Stimulated activated CD4-positive, alpha-beta T cell treated with anti-CD3 and anti-CD28 coated beads, Interleukin-15, amount 100 ng/mL, for 24 hours (primary cell): ENCODE measurements at regions not wholly inside any gene's neighbourhood (a gene's known extent, or its start where the extent isn't known, plus 50 kb on each side); places are given as distances from the start of the nearest gene placed in this dataset.

Experiments used
- DNase-seq: peaks from one replicate; pipeline ENCODE4 v3.0.0-alpha.2; 2020

- DNase-seq: no peak
Measured at GRCh38 chr2:4391013-4391412, 687.6 kb downstream of the DCDC2C start.

- no peak for DNase-seq
Measured at GRCh38 chr2:4404363-4404762, 701.0 kb downstream of the DCDC2C start.

GRCh38 chr2:4408321-4408720 lies 704.9 kb downstream of the DCDC2C start:
- no peak for DNase-seq

GRCh38 chr2:4412637-4413187 lies 709.3 kb downstream of the DCDC2C start:
- DNase-seq: no peak

- DNase-seq: no peak
Measured at GRCh38 chr2:4415171-4415570, 711.8 kb downstream of the DCDC2C start.

GRCh38 chr2:4415810-4416413 lies 712.5 kb downstream of the DCDC2C start:
- no peak for DNase-seq

- DNase-seq: no peak
Measured at GRCh38 chr2:4416431-4416830, 713.1 kb downstream of the DCDC2C start.

GRCh38 chr2:4417771-4418170 lies 714.4 kb downstream of the DCDC2C start:
- no peak for DNase-seq

GRCh38 chr2:4420032-4420431 lies 716.7 kb downstream of the DCDC2C start:
- no peak for DNase-seq

GRCh38 chr2:4424153-4424552 lies 720.8 kb downstream of the DCDC2C start:
- DNase-seq: no peak

GRCh38 chr2:4427083-4427482 lies 723.7 kb downstream of the DCDC2C start:
- no peak for DNase-seq

- no peak for DNase-seq
Measured at GRCh38 chr2:4445821-4446220, 742.4 kb downstream of the DCDC2C start.

GRCh38 chr2:4454907-4455306 lies 751.5 kb downstream of the DCDC2C start:
- DNase-seq: no peak

GRCh38 chr2:4455486-4456155 lies 752.2 kb downstream of the DCDC2C start:
- no peak for DNase-seq

- DNase-seq: no peak
Measured at GRCh38 chr2:4464634-4465266, 761.4 kb downstream of the DCDC2C start.

- no peak for DNase-seq
Measured at GRCh38 chr2:4465671-4466070, 762.3 kb downstream of the DCDC2C start.

GRCh38 chr2:4475618-4476017 lies 772.2 kb downstream of the DCDC2C start:
- no peak for DNase-seq

GRCh38 chr2:4483050-4483449 lies 779.7 kb downstream of the DCDC2C start:
- DNase-seq: no peak

- no peak for DNase-seq
Measured at GRCh38 chr2:4486971-4487370, 783.6 kb downstream of the DCDC2C start.

- DNase-seq: no peak
Measured at GRCh38 chr2:4499316-4500030, 796.1 kb downstream of the DCDC2C start.

GRCh38 chr2:4501525-4501924 lies 798.1 kb downstream of the DCDC2C start:
- no peak for DNase-seq

- DNase-seq: no peak
Measured at GRCh38 chr2:4502230-4502843, 799.0 kb downstream of the DCDC2C start.

GRCh38 chr2:4507661-4508060 lies 804.3 kb downstream of the DCDC2C start:
- DNase-seq: no peak
